ENCODE measurements at regions not wholly inside any gene's neighbourhood (a gene's known extent, or its start where the extent isn't known, plus 50 kb on each side); places are given as distances from the start of the nearest gene placed in this dataset.

DNA sequence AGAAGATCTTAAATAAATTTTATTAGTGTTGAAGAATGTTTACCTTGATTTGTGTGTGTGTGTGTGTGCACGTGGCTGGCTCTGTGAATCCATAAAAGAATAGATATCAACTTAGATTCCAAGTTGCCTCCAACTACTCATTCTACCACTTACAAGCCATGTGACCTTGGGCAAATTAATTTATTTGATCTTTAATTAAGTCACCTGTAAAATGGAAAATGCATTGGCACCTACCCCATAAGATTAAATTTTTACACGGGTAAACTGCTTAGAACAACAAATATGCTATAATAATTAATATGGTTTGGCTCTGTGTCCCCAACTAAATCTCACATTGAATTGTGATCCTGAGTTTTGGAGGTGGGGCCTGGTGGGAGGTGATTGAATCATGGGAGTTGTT is 604.9 kb upstream of the NRG3 start:
- no peak for TF ChIP-seq CREB1 (IDR thresholded peaks at IDR 0.05; ENCODE audit: low read depth)
- no peak for TF ChIP-seq MAX (IDR thresholded peaks at IDR 0.05)
- no peak for TF ChIP-seq YY1 (IDR thresholded peaks at IDR 0.05; ENCODE audit: low read depth)
- TF ChIP-seq, protein P1, sequence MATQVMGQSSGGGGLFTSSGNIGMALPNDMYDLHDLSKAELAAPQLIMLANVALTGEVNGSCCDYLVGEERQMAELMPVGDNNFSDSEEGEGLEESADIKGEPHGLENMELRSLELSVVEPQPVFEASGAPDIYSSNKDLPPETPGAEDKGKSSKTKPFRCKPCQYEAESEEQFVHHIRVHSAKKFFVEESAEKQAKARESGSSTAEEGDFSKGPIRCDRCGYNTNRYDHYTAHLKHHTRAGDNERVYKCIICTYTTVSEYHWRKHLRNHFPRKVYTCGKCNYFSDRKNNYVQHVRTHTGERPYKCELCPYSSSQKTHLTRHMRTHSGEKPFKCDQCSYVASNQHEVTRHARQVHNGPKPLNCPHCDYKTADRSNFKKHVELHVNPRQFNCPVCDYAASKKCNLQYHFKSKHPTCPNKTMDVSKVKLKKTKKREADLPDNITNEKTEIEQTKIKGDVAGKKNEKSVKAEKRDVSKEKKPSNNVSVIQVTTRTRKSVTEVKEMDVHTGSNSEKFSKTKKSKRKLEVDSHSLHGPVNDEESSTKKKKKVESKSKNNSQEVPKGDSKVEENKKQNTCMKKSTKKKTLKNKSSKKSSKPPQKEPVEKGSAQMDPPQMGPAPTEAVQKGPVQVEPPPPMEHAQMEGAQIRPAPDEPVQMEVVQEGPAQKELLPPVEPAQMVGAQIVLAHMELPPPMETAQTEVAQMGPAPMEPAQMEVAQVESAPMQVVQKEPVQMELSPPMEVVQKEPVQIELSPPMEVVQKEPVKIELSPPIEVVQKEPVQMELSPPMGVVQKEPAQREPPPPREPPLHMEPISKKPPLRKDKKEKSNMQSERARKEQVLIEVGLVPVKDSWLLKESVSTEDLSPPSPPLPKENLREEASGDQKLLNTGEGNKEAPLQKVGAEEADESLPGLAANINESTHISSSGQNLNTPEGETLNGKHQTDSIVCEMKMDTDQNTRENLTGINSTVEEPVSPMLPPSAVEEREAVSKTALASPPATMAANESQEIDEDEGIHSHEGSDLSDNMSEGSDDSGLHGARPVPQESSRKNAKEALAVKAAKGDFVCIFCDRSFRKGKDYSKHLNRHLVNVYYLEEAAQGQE (IDR thresholded peaks at IDR 0.05; ENCODE audit: low read depth): no peak

Data from Ishikawa (cell line).